Vagina (tissue), 2 donors: ENCODE measurements at regions not wholly inside any gene's neighbourhood (a gene's known extent, or its start where the extent isn't known, plus 50 kb on each side); places are given as distances from the start of the nearest gene placed in this dataset.

ENCODE experiments used
- DNase-seq, 2 donors: peaks; one replicate each; pipeline ENCODE4 v3.0.0-alpha.2; 2017; ENCODE audit errors: extremely low spot score in 2 of 2
- H3K27ac ChIP-seq: fragments of 200-600 bp; sonication (generic); one replicate; pipeline ENCODE4 v1.5.1; 2019
- H3K27me3 ChIP-seq: fragments of 200-600 bp; sonication (generic); one replicate; pipeline ENCODE4 v1.5.1; 2019
- H3K36me3 ChIP-seq, 2 donors: fragments of 200-600 bp; sonication (generic); one replicate each; pipeline ENCODE4 v1.5.1; 2017 to 2019
- H3K4me1 ChIP-seq: fragments of 200-600 bp; sonication (generic); one replicate; pipeline ENCODE4 v1.5.1; 2019
- H3K4me3 ChIP-seq, 2 donors: fragments of 200-600 bp; sonication (generic); 1 replicate in 1 of 2; 2 replicates in 1 of 2; pipeline ENCODE4 v1.5.1; 2016 to 2019
- H3K9me3 ChIP-seq: fragments of 200-600 bp; sonication (generic); one replicate; pipeline ENCODE4 v1.5.1; 2019
- POLR2A ChIP-seq, 2 donors: fragments of 450-650 bp; IDR thresholded peaks; one replicate each; pipeline ENCODE4 v1.6.1; 2017; ENCODE audit warnings: antibody characterized with exemption in 2 of 2, mild to moderate bottlenecking in 2 of 2, moderate library complexity in 2 of 2
- POLR2AphosphoS5 ChIP-seq, 2 donors: sonication (generic); formaldehyde crosslinking; IDR thresholded peaks; one replicate each; pipeline ENCODE4 v1.9.0; 2017; ENCODE audit warnings: antibody characterized with exemption in 2 of 2, mild to moderate bottlenecking in 2 of 2, low read depth in 1 of 2; ENCODE audit not compliant: insufficient read depth in 1 of 2
- intact Hi-C: fragments of 100-400 bp; cut with DNase I; formaldehyde crosslinking; loops from one replicate; pipeline ENCODE4 v1.15.1; 2023
- TF ChIP-seq, protein P1 (sequence below), 3 experiments: fragments of 450-650 bp in 2 of 3; fragments of 200-600 bp in 1 of 3; sonication (generic) in 1 of 3; IDR thresholded peaks; one replicate each; pipeline ENCODE4 v1.5.1; 2017 to 2019; ENCODE audit warnings: antibody characterized with exemption in 3 of 3, mild to moderate bottlenecking in 2 of 3, moderate library complexity in 2 of 3

GRCh38 chr6:146898069-146898887, 299.5 kb downstream of the ADGB start:
- H3K4me3 ChIP-seq = no peak overlapping the region
- H3K4me1 ChIP-seq = no peaks in the 10 kb centered on the region
- H3K27me3 ChIP-seq = no peaks in the 10 kb centered on the region
- intact Hi-C loops = no loop called here
- H3K36me3 ChIP-seq = no peaks in the 10 kb centered on the region
- TF ChIP-seq POLR2AphosphoS5 (IDR thresholded peaks at IDR 0.05; ENCODE audit: insufficient read depth in 1 of 2, low read depth in 1 of 2) (no peak), POLR2A (IDR thresholded peaks at IDR 0.05) (no peak)
- TF ChIP-seq, protein P1, sequence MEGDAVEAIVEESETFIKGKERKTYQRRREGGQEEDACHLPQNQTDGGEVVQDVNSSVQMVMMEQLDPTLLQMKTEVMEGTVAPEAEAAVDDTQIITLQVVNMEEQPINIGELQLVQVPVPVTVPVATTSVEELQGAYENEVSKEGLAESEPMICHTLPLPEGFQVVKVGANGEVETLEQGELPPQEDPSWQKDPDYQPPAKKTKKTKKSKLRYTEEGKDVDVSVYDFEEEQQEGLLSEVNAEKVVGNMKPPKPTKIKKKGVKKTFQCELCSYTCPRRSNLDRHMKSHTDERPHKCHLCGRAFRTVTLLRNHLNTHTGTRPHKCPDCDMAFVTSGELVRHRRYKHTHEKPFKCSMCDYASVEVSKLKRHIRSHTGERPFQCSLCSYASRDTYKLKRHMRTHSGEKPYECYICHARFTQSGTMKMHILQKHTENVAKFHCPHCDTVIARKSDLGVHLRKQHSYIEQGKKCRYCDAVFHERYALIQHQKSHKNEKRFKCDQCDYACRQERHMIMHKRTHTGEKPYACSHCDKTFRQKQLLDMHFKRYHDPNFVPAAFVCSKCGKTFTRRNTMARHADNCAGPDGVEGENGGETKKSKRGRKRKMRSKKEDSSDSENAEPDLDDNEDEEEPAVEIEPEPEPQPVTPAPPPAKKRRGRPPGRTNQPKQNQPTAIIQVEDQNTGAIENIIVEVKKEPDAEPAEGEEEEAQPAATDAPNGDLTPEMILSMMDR (IDR thresholded peaks at IDR 0.05) = no peak
- no peaks in the 10 kb centered on the region for H3K9me3 ChIP-seq
- no peak for DNase-seq
- no peak overlapping the region for H3K27ac ChIP-seq

- TF ChIP-seq POLR2A (IDR thresholded peaks at IDR 0.05) = no peak
- no peak for TF ChIP-seq POLR2AphosphoS5 (IDR thresholded peaks at IDR 0.05; ENCODE audit: insufficient read depth in 1 of 2, low read depth in 1 of 2)
- TF ChIP-seq, protein P1 (IDR thresholded peaks at IDR 0.05) = no peak
- Histone ChIP-seq H3K4me1 (no peaks in the 10 kb centered on the region), H3K9me3 (no peaks in the 10 kb centered on the region), H3K27ac (no peak overlapping the region), H3K36me3 (no peaks in the 10 kb centered on the region), H3K27me3 (no peaks in the 10 kb centered on the region), H3K4me3 (no peak overlapping the region)
- no peak for DNase-seq
- intact Hi-C loops = no loop called here
Measured at GRCh38 chr6:146898888-146899227, 300.1 kb downstream of the ADGB start.

DNA sequence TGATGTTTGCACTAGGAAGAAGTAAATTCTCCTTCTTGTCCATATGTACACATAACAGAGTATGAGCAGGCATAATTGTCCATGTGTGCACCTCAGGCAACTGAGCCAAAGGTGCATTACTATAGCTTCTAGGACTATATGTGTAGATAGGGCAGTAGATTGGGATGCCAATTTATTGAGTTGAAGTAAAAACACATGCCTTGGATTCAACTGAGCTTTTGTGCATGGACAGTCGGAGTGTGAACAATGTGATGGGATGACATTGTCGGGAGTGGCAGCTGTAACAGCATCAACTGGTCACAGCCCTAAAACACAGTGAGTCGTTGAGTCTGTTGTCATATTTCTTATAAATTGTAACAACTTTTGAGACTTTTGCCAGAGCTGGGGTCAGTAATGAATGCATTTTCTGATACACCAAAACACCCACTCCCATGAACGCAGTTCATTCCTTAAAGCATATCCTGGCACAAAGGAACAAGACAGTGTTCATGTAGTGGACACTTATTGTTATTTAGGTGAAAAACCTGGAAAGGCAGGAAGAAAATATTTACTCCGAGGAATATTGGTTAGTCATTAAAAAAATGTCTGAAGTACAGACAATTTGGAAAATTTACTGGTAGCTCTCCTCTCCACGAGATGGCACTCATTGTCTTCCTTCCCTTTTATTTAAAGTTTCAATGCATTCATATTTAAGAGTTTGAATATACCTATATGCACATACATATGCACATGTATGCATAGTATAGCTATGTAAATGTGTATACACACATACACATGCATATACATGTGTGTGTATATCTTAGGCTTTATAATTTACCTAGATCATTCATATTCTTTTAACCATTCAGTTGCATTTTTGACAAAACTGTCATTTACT, 302.0 kb upstream of the STXBP5 start:
- H3K4me3 ChIP-seq = no peak overlapping the region
- no peak for DNase-seq
- no peaks in the 10 kb centered on the region for H3K9me3 ChIP-seq
- H3K36me3 ChIP-seq = no peaks in the 10 kb centered on the region
- no peaks in the 10 kb centered on the region for H3K27me3 ChIP-seq
- peaks cover 10% of the 10 kb centered on the region for H3K4me1 ChIP-seq
- TF ChIP-seq, protein P1 (IDR thresholded peaks at IDR 0.05) = no peak
- intact Hi-C loops = no loop called here
- no peak overlapping the region for H3K27ac ChIP-seq

- Histone ChIP-seq H3K4me3 (no peak overlapping the region), H3K27ac (no peak overlapping the region), H3K4me1 (peaks cover 10% of the 10 kb centered on the region), H3K27me3 (no peaks in the 10 kb centered on the region), H3K9me3 (no peaks in the 10 kb centered on the region), H3K36me3 (no peaks in the 10 kb centered on the region)
- no peak for DNase-seq
- TF ChIP-seq POLR2A (IDR thresholded peaks at IDR 0.05) = no peak
- TF ChIP-seq, protein P1 (IDR thresholded peaks at IDR 0.05) = no peak
- no peak for TF ChIP-seq POLR2AphosphoS5 (IDR thresholded peaks at IDR 0.05; ENCODE audit: insufficient read depth in 1 of 2, low read depth in 1 of 2)
- intact Hi-C loops = no loop called here
Measured at GRCh38 chr6:146902846-146903245, 301.4 kb upstream of the STXBP5 start.

GRCh38 chr6:146903451-146903850, 300.8 kb upstream of the STXBP5 start:
- intact Hi-C loops = no loop called here
- H3K36me3 ChIP-seq = no peaks in the 10 kb centered on the region
- no peak overlapping the region for H3K27ac ChIP-seq
- no peaks in the 10 kb centered on the region for H3K27me3 ChIP-seq
- no peak for TF ChIP-seq POLR2AphosphoS5 (IDR thresholded peaks at IDR 0.05; ENCODE audit: insufficient read depth in 1 of 2, low read depth in 1 of 2)
- TF ChIP-seq POLR2A (IDR thresholded peaks at IDR 0.05) = no peak
- TF ChIP-seq, protein P1 (IDR thresholded peaks at IDR 0.05) = no peak
- no peak for DNase-seq
- no peak overlapping the region for H3K4me3 ChIP-seq
- no peaks in the 10 kb centered on the region for H3K9me3 ChIP-seq
- H3K4me1 ChIP-seq = peaks cover 10% of the 10 kb centered on the region
